Esophagus squamous epithelium (tissue), 4 donors: ENCODE measurements at regions not wholly inside any gene's neighbourhood (a gene's known extent, or its start where the extent isn't known, plus 50 kb on each side); places are given as distances from the start of the nearest gene placed in this dataset.

Experiments used
- POLR2A ChIP-seq, 4 donors: fragments of 450-650 bp; IDR thresholded peaks; one replicate each; pipeline ENCODE4 v1.6.1; 2017; ENCODE audit warnings: antibody characterized with exemption in 4 of 4, mild to moderate bottlenecking in 4 of 4, moderate library complexity in 3 of 4
- TF ChIP-seq, protein P1 (sequence below), 6 experiments: fragments of 450-650 bp in 4 of 6; fragments of 200-600 bp in 2 of 6; sonication (generic) in 2 of 6; IDR thresholded peaks; one replicate each; pipeline ENCODE4 v1.5.1; 2016 to 2019; ENCODE audit warnings: antibody characterized with exemption in 6 of 6, mild to moderate bottlenecking in 4 of 6, moderate library complexity in 4 of 6

DNA sequence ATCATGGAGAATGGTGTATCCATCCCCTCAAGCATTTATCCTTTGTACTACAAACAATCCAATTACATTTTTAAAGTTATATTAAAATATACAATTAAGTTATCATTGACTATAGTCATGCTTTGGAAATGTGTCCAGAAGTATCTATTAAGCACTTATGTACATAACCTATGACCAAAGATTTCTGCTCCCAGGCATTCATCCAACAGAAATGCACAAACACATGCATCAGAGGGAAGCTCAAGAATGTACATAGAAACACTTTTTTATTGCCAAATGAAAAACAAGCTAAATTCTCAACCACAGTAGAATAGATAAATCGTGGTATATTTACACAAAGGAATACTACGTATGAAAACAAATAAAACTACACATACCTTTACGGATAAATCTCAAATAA is 700.5 kb upstream of the ZNF608 start:
- TF ChIP-seq, protein P1, sequence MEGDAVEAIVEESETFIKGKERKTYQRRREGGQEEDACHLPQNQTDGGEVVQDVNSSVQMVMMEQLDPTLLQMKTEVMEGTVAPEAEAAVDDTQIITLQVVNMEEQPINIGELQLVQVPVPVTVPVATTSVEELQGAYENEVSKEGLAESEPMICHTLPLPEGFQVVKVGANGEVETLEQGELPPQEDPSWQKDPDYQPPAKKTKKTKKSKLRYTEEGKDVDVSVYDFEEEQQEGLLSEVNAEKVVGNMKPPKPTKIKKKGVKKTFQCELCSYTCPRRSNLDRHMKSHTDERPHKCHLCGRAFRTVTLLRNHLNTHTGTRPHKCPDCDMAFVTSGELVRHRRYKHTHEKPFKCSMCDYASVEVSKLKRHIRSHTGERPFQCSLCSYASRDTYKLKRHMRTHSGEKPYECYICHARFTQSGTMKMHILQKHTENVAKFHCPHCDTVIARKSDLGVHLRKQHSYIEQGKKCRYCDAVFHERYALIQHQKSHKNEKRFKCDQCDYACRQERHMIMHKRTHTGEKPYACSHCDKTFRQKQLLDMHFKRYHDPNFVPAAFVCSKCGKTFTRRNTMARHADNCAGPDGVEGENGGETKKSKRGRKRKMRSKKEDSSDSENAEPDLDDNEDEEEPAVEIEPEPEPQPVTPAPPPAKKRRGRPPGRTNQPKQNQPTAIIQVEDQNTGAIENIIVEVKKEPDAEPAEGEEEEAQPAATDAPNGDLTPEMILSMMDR (IDR thresholded peaks at IDR 0.05), result no peak
- no peak for TF ChIP-seq POLR2A (IDR thresholded peaks at IDR 0.05)
